ENCODE measurements at regions not wholly inside any gene's neighbourhood (a gene's known extent, or its start where the extent isn't known, plus 50 kb on each side); places are given as distances from the start of the nearest gene placed in this dataset.
A peak's percentile ranks its signal among the peaks of the same experiment; 100 is the strongest.

DNA sequence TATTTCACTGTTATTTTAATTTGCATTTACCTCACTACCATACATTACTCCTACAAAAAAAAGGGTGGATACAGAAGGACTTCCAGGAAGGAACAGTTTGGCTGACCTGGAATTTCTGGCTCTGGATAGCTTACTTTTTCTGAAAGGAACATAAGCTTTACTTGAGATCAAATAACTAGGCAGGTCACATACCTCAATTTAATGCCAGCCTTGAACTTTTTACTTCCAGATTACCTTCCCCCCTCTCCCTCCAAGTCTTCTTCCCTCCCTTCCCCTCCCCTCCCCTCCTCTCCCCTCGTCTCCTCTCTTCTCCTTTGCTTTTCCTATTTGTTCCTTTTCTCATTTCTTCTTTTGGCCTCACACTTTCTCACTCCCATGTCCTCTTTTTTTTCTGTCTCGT is 659.2 kb upstream of the AADAT start:
- FAIRE-seq (no peak), DNase-seq (ENCODE audit: low read depth) (no peak)
- Histone ChIP-seq H3K27me3 (ENCODE audit: control insufficient read depth, insufficient read depth, low read length) (no peaks in the 10 kb centered on the region), H3K36me3 (ENCODE audit: control insufficient read depth, insufficient read depth, low read length) (no peaks in the 10 kb centered on the region), H3K4me3 (ENCODE audit: low read depth, low read length) (no peak overlapping the region)
- TF ChIP-seq, protein P1, sequence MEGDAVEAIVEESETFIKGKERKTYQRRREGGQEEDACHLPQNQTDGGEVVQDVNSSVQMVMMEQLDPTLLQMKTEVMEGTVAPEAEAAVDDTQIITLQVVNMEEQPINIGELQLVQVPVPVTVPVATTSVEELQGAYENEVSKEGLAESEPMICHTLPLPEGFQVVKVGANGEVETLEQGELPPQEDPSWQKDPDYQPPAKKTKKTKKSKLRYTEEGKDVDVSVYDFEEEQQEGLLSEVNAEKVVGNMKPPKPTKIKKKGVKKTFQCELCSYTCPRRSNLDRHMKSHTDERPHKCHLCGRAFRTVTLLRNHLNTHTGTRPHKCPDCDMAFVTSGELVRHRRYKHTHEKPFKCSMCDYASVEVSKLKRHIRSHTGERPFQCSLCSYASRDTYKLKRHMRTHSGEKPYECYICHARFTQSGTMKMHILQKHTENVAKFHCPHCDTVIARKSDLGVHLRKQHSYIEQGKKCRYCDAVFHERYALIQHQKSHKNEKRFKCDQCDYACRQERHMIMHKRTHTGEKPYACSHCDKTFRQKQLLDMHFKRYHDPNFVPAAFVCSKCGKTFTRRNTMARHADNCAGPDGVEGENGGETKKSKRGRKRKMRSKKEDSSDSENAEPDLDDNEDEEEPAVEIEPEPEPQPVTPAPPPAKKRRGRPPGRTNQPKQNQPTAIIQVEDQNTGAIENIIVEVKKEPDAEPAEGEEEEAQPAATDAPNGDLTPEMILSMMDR (IDR thresholded peaks at IDR 0.05; ENCODE audit: insufficient read depth, low read length, severe bottlenecking) = no peak

GRCh38 chr4:170743633-170744032 is 653.9 kb upstream of the AADAT start:
- FAIRE-seq = no peak
- TF ChIP-seq, protein P1 (IDR thresholded peaks at IDR 0.05; ENCODE audit: insufficient read depth, low read length, severe bottlenecking) = no peak
- peak; percentile 32 for DNase-seq (ENCODE audit: low read depth)
- H3K27me3 ChIP-seq (ENCODE audit: control insufficient read depth, insufficient read depth, low read length) = no peaks in the 10 kb centered on the region
- no peaks in the 10 kb centered on the region for H3K36me3 ChIP-seq (ENCODE audit: control insufficient read depth, insufficient read depth, low read length)
- H3K4me3 ChIP-seq (ENCODE audit: low read depth, low read length) = no peak overlapping the region

DNA sequence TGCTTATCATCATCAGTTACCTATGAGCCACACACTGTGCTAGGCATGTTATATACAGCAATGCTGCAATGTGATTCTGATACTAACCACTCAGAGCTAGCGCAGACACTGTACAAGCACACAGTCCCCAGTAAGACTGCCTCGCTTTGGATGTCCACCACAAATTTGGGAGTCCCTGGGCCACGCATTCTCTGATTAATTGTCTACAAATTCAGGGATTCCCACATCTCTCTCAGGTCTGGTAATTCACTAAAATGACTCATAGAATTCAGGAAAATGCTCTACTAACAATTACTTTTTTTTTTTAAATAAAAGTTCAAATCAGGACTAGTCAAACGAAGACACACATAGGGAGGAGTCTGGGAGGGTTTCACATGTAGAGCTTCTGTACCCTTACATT is 652.1 kb upstream of the AADAT start:
- Histone ChIP-seq H3K36me3 (ENCODE audit: control insufficient read depth, insufficient read depth, low read length) (no peaks in the 10 kb centered on the region), H3K4me3 (ENCODE audit: low read depth, low read length) (no peak overlapping the region), H3K27me3 (ENCODE audit: control insufficient read depth, insufficient read depth, low read length) (no peaks in the 10 kb centered on the region)
- DNase-seq (ENCODE audit: low read depth) = peak; percentile 31
- FAIRE-seq = no peak
- TF ChIP-seq, protein P1 (IDR thresholded peaks at IDR 0.05; ENCODE audit: insufficient read depth, low read length, severe bottlenecking) = no peak

GRCh38 chr4:170736710-170737109 is 647.0 kb upstream of the AADAT start:
- Histone ChIP-seq H3K27me3 (ENCODE audit: control insufficient read depth, insufficient read depth, low read length) (no peaks in the 10 kb centered on the region), H3K36me3 (ENCODE audit: control insufficient read depth, insufficient read depth, low read length) (no peaks in the 10 kb centered on the region), H3K4me3 (ENCODE audit: low read depth, low read length) (no peak overlapping the region)
- FAIRE-seq (no peak), DNase-seq (ENCODE audit: low read depth) (peak; percentile 63)
- TF ChIP-seq, protein P1 (IDR thresholded peaks at IDR 0.05; ENCODE audit: insufficient read depth, low read length, severe bottlenecking) = no peak

DNA sequence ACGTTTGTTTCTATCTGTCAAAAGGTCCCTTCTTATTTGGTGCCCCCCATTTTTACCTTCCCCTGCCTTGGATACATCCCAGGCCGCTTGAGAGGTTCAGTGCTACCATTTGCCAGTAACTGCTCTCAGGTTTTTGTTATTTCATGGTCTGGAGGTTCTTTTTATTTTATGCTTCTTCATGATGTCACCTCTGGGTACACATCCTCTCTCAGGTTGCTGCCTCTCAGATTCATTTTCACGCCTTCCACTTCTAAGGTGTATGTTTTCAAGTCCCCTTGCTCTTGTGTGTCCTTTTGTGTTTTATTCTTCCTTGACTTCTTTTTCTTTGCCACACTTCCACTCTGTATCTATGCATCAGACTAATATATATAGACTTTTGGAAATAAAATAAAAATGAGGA is 640.1 kb upstream of the AADAT start:
- DNase-seq (ENCODE audit: low read depth) (no peak), FAIRE-seq (no peak)
- Histone ChIP-seq H3K27me3 (ENCODE audit: control insufficient read depth, insufficient read depth, low read length) (no peaks in the 10 kb centered on the region), H3K4me3 (ENCODE audit: low read depth, low read length) (no peak overlapping the region), H3K36me3 (ENCODE audit: control insufficient read depth, insufficient read depth, low read length) (no peaks in the 10 kb centered on the region)
- TF ChIP-seq, protein P1 (IDR thresholded peaks at IDR 0.05; ENCODE audit: insufficient read depth, low read length, severe bottlenecking) = no peak

- H3K4me3 ChIP-seq (ENCODE audit: low read depth, low read length) = no peak overlapping the region
- FAIRE-seq = no peak
Measured at GRCh38 chr4:170729236-170729635, 639.5 kb upstream of the AADAT start.

More at GRCh38 chr4:170729236-170729635, 639.5 kb upstream of the AADAT start:
- H3K27me3 ChIP-seq (ENCODE audit: control insufficient read depth, insufficient read depth, low read length) = no peaks in the 10 kb centered on the region
- TF ChIP-seq, protein P1 (IDR thresholded peaks at IDR 0.05; ENCODE audit: insufficient read depth, low read length, severe bottlenecking) = no peak
- no peak for DNase-seq (ENCODE audit: low read depth)
- no peaks in the 10 kb centered on the region for H3K36me3 ChIP-seq (ENCODE audit: control insufficient read depth, insufficient read depth, low read length)

Data from bronchial epithelial cell (primary cell).